Adrenal gland (tissue), 9 donors: ENCODE measurements at regions not wholly inside any gene's neighbourhood (a gene's known extent, or its start where the extent isn't known, plus 50 kb on each side); places are given as distances from the start of the nearest gene placed in this dataset.

Experiments used
- DNase-seq, 7 donors: peaks; one replicate each; pipeline ENCODE4 v3.0.0-alpha.2; 2019 to 2020
- H3K27ac ChIP-seq, 5 donors: fragments of 200-600 bp; sonication (generic) in 4 of 5; 1 replicate in 3 of 5; 2 replicates in 2 of 5; pipeline versions ENCODE4 v1.5.1 to v1.8.0; 2016 to 2020; ENCODE audit warnings: mild to moderate bottlenecking in 1 of 5
- H3K27me3 ChIP-seq: fragments of 200-600 bp; 2 replicates; pipeline ENCODE4 v1.8.0; 2021
- H3K36me3 ChIP-seq, 2 donors: fragments of 200-600 bp; replicated peaks in 1 of 2; 1 replicate in 1 of 2; 2 replicates in 1 of 2; pipeline versions ENCODE4 v1.5.1 to v1.8.0; 2018 to 2022
- H3K4me1 ChIP-seq, 2 donors: fragments of 200-600 bp; replicated peaks in 1 of 2; 1 replicate in 1 of 2; 2 replicates in 1 of 2; pipeline versions ENCODE4 v1.5.1 to v1.8.0; 2018 to 2021
- H3K4me3 ChIP-seq, 4 donors: fragments of 200-600 bp; sonication (generic) in 3 of 4; one replicate each; pipeline ENCODE4 v1.5.1; 2016 to 2018
- H3K9me3 ChIP-seq, 3 donors: fragments of 200-600 bp; sonication (generic) in 1 of 3; replicated peaks in 1 of 3; 1 replicate in 2 of 3; 2 replicates in 1 of 3; pipeline versions ENCODE4 v1.5.1 to v1.8.0; 2016 to 2021
- POLR2A ChIP-seq, 2 donors: fragments of 450-650 bp; IDR thresholded peaks; one replicate each; pipeline ENCODE4 v1.6.1; 2017; ENCODE audit warnings: antibody characterized with exemption in 2 of 2, mild to moderate bottlenecking in 2 of 2, moderate library complexity in 1 of 2
- WGBS, 4 donors: extraction: QIAGEN DNeasy Blood & Tissue Kit in 2 of 4; methylation state at CpG; one replicate each; pipeline versions ENCODE4 v1.1.5 to v1.1.7; 2013 to 2017; 5-methylcytosine and 5-hydroxymethylcytosine counted together
- intact Hi-C, 2 donors: fragments of 100-400 bp; cut with DNase I; formaldehyde crosslinking; loops; one replicate each; pipeline versions ENCODE4 v1.14.1 to v1.15.0; 2022 to 2023
- TF ChIP-seq, protein P1 (sequence below), 6 experiments: fragments of 450-650 bp in 4 of 6; fragments of 200-600 bp in 2 of 6; sonication (generic) in 1 of 6; IDR thresholded peaks; 1 replicate in 5 of 6; 2 replicates in 1 of 6; pipeline versions ENCODE4 v1.5.1 to v1.8.0; 2016 to 2021; ENCODE audit warnings: antibody characterized with exemption in 6 of 6, mild to moderate bottlenecking in 2 of 6, moderate library complexity in 1 of 6
- donor health status: healthy with polysubstance abuse.
- donor health status: Bipolar disorder and iron deficiency.
- donor health status: DM: yes; HTN: yes; CAD: no.
- donor health status: DM: no; HTN: no; CAD: no.
- donor health status: DM: no; HTN: no; CAD: no.

DNA sequence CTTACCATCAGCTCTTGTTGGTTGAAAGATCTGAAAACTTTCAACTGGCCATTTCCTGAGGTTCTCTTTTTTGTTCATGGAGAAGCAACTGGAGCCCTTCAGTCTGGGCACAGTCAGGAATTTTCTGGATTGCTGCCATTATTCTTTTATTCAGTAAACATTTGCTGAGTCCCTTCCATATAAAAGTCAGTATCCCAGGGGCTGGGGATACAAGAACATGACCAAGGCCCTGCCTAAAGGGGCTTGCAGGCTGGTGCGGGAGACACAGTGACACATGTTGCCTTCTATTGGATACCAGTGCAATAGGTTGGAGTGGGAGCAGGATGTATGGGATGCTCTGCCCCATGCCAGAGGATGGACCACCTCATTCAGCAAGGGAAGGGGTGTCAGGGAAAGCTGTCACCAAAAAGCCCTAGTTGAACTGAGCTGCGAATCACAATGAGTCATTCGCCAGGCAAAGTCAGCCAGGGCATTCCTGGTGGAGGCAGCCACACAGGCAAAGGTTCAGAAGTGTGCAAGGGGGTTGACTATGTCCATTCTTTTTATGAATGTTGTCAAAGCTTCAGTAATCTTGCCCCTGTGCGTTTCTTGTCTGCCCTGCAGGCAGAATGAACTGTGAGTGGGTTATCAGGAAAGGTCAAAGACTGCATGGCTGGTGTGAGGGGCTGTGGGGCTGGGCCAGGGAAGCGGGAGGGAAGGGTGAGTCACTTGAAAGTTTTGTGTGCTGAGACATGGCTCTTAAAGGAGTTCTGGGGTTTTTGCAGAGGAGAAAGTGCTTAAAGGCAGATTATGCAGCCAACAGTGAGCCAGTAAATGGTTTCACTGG lies 395.9 kb downstream of the KCNRG start:
- WGBS, 4 donors: 46 to 60% (median 51%) methylated on average over 5 of the region's 5 CpGs
- peak; percentile 60 to 75 (median 70) for DNase-seq
- no peaks in the 10 kb centered on the region for H3K9me3 ChIP-seq
- H3K4me1 ChIP-seq: peaks cover 6 to 10% of the 10 kb centered on the region in 2 donors
- TF ChIP-seq, protein P1, sequence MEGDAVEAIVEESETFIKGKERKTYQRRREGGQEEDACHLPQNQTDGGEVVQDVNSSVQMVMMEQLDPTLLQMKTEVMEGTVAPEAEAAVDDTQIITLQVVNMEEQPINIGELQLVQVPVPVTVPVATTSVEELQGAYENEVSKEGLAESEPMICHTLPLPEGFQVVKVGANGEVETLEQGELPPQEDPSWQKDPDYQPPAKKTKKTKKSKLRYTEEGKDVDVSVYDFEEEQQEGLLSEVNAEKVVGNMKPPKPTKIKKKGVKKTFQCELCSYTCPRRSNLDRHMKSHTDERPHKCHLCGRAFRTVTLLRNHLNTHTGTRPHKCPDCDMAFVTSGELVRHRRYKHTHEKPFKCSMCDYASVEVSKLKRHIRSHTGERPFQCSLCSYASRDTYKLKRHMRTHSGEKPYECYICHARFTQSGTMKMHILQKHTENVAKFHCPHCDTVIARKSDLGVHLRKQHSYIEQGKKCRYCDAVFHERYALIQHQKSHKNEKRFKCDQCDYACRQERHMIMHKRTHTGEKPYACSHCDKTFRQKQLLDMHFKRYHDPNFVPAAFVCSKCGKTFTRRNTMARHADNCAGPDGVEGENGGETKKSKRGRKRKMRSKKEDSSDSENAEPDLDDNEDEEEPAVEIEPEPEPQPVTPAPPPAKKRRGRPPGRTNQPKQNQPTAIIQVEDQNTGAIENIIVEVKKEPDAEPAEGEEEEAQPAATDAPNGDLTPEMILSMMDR (IDR thresholded peaks at IDR 0.05): no peak
- no peak for TF ChIP-seq POLR2A (IDR thresholded peaks at IDR 0.05)
- no peaks in the 10 kb centered on the region for H3K36me3 ChIP-seq
- H3K4me3 ChIP-seq: no peak overlapping the region
- intact Hi-C loops: no loop called here
- H3K27me3 ChIP-seq: no peaks in the 10 kb centered on the region
- H3K27ac ChIP-seq: peak overlapping the region in 3 of 5 donors; percentile 15 to 80 (median 59)

DNA sequence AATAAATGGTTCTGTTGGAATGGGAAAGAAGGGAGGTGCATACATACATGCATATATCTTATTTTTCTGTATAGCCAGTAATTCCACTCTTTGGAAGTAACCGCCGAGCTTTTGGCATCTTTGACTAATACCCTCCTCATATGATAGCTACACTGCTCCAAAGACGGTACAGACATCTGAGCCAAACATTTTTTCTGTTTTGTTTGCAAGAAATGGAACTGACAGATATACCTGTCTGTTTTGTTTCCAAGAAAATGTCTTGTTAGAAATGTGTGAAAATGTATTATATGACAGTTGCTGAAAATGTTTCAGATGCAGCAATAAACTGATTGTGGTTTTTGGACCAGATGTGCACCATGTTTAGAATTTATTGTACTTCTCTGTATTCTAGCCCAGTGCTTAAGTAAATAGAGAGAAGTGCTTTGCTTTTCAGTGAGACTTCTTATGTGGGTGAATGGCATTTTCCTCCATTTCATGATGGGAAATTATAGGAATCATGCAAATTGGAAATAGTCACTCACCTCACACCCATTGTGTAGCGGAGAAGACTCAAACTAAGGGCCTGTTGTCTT lies 396.9 kb downstream of the KCNRG start:
- Histone ChIP-seq H3K36me3 (no peaks in the 10 kb centered on the region), H3K27me3 (no peaks in the 10 kb centered on the region), H3K27ac (peak overlapping the region in 1 of 5 donors; percentile 6), H3K9me3 (no peaks in the 10 kb centered on the region), H3K4me3 (no peak overlapping the region), H3K4me1 (peaks cover 6 to 10% of the 10 kb centered on the region in 2 donors)
- TF ChIP-seq POLR2A (IDR thresholded peaks at IDR 0.05): no peak
- TF ChIP-seq, protein P1 (IDR thresholded peaks at IDR 0.05): no peak
- WGBS, 4 donors: 94% methylated on average over 4 of the region's 4 CpGs
- DNase-seq: no peak
- intact Hi-C loops: no loop called here

DNA sequence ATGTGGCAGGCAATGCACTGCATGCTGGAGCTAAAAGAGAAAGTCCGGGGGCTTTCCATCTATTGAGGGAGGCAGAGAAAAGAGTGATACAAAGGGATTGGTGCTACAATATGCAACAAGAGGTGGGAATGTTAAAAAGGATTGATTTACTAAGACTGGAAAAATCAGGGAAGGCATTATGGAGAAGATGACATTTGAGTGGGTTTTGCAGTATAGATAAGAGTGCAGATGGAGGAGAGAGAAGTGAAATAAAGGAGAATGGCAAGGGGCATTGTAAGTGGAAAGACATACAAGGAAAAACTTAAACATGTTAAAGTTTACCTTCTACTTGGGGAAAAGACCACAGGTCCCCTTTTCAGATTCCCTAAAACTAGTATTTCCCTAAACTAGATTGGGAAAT lies 399.4 kb downstream of the KCNRG start:
- Histone ChIP-seq H3K36me3 (no peaks in the 10 kb centered on the region), H3K27me3 (no peaks in the 10 kb centered on the region), H3K9me3 (no peaks in the 10 kb centered on the region), H3K4me3 (no peak overlapping the region), H3K4me1 (peaks cover 6 to 10% of the 10 kb centered on the region in 2 donors), H3K27ac (no peak overlapping the region)
- no peak for DNase-seq
- intact Hi-C loops: no loop called here
- 84 to 88% (median 87%) methylated on average over 1 of the region's 1 CpG for whole genome bisulfite sequencing, 4 donors
- TF ChIP-seq, protein P1 (IDR thresholded peaks at IDR 0.05): no peak
- no peak for TF ChIP-seq POLR2A (IDR thresholded peaks at IDR 0.05)

DNA sequence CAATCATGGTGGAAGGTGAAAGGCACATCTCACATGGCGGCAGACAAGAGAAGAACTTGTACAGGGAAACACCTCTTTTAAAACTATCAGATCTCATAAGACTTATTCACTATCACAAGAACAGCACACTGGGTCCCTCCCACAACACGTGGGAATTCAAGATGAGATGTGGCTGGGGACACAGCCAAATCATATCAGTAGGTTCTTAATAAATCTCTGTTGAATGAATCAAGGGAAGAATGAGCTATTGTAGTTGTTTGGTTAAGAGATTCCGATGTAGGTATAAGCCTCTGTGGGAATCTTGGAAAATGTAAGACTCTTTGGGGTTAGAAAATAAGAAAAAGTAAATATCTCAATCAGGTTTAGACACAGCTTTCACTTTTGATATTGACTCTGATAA lies 400.2 kb downstream of the KCNRG start:
- Histone ChIP-seq H3K36me3 (no peaks in the 10 kb centered on the region), H3K9me3 (no peaks in the 10 kb centered on the region), H3K27ac (no peak overlapping the region), H3K4me1 (peaks cover 6 to 14% of the 10 kb centered on the region in 2 donors), H3K4me3 (no peak overlapping the region), H3K27me3 (no peaks in the 10 kb centered on the region)
- TF ChIP-seq POLR2A (IDR thresholded peaks at IDR 0.05): no peak
- TF ChIP-seq, protein P1 (IDR thresholded peaks at IDR 0.05): no peak
- WGBS, 4 donors: 56 to 75% (median 72%) methylated on average over 3 of the region's 3 CpGs
- intact Hi-C loops: no loop called here
- DNase-seq: peak in 2 of 7 donors; percentile 10 to 18
